PC-3 (cell line): ENCODE measurements at regions not wholly inside any gene's neighbourhood (a gene's known extent, or its start where the extent isn't known, plus 50 kb on each side); places are given as distances from the start of the nearest gene placed in this dataset.

Experiments used
- ATAC-seq: fragments of 200-7000 bp; cut with Tn5 transposase; 2 replicates; pipeline ENCODE4 v1.9.1; 2020; ENCODE audit warnings: mild to moderate bottlenecking, moderate library complexity
- BruUV-seq: library from RNA; stranded (reverse); fragments of 400-500 nt; replicated peaks from 2 replicates; lab custom pipeline; 2021; lab: Mats Ljungman, UMichigan
- CTCF ChIA-PET: fragments of 300-600 bp; sonication (Branson Sonifier 250); formaldehyde crosslinking; loops from one replicate; lab custom pipeline; 2022; ENCODE audit warnings: antibody characterized with exemption; lab: Charles Lee
- POLR2A ChIA-PET: fragments of 300-600 bp; sonication (Branson Sonifier 250); formaldehyde crosslinking; loops from one replicate; lab custom pipeline; 2022; ENCODE audit warnings: antibody characterized with exemption; ENCODE audit not compliant: unreplicated experiment; lab: Charles Lee
- DNase-seq: peaks from one replicate; pipeline ENCODE4 v3.0.0-alpha.2; 2015
- H2AFZ ChIP-seq: fragments of 300-600 bp; sonication (generic); 2 replicates; pipeline ENCODE4 v1.6.0; 2016; ENCODE audit warnings: antibody characterized with exemption, low read length
- H3F3A ChIP-seq: fragments of 300-600 bp; sonication (generic); one replicate; pipeline ENCODE4 v1.6.0; 2017; ENCODE audit warnings: antibody characterized with exemption, low read length, control low read depth, mild to moderate bottlenecking; ENCODE audit not compliant: unreplicated experiment
- H3K27ac ChIP-seq: fragments of 300-600 bp; sonication (generic); 2 replicates; pipeline ENCODE4 v1.5.1; 2016; ENCODE audit warnings: mild to moderate bottlenecking, low read length
- H3K27me3 ChIP-seq: fragments of 300-600 bp; sonication (generic); 2 replicates; pipeline ENCODE4 v1.6.1; 2016; ENCODE audit warnings: low read length, mixed read lengths
- H3K36me3 ChIP-seq: fragments of 300-600 bp; sonication (generic); 2 replicates; pipeline ENCODE4 v1.6.1; 2016; ENCODE audit warnings: low read depth, mixed run types, low read length, mixed read lengths
- H3K4me1 ChIP-seq: fragments of 300-600 bp; sonication (generic); 2 replicates; pipeline ENCODE4 v1.5.1; 2016; ENCODE audit warnings: low read length; ENCODE audit not compliant: insufficient read depth
- H3K4me2 ChIP-seq: fragments of 300-600 bp; sonication (generic); 2 replicates; pipeline ENCODE4 v1.6.0; 2016; ENCODE audit warnings: low read length
- H3K4me3 ChIP-seq: fragments of 300-600 bp; sonication (generic); 2 replicates; pipeline ENCODE4 v1.5.1; 2016; ENCODE audit warnings: mild to moderate bottlenecking, low read length, mixed read lengths
- H3K79me2 ChIP-seq: fragments of 300-600 bp; sonication (generic); 2 replicates; pipeline ENCODE4 v1.6.1; 2017; ENCODE audit warnings: low read length, mixed read lengths
- H3K9ac ChIP-seq: fragments of 300-600 bp; sonication (generic); 2 replicates; pipeline ENCODE4 v1.6.0; 2016; ENCODE audit warnings: mild to moderate bottlenecking, low read length
- H3K9me2 ChIP-seq: fragments of 300-600 bp; sonication (generic); replicated peaks from 2 replicates; pipeline ENCODE4 v1.6.1; 2016; ENCODE audit warnings: mixed run types, low read length, mixed read lengths
- H3K9me3 ChIP-seq: fragments of 300-600 bp; sonication (generic); 2 replicates; pipeline ENCODE4 v1.6.1; 2016; ENCODE audit warnings: low read length, mixed read lengths
- H4K20me1 ChIP-seq: fragments of 300-600 bp; sonication (generic); 2 replicates; pipeline ENCODE4 v1.6.1; 2016; ENCODE audit warnings: low read length, mixed read lengths
- EZH2 ChIP-seq: fragments of 300-600 bp; sonication (generic); IDR thresholded peaks from one replicate; pipeline ENCODE4 v1.6.1; 2017; ENCODE audit warnings: antibody characterized with exemption, mild to moderate bottlenecking, low read length; ENCODE audit not compliant: unreplicated experiment
- EZH2phosphoT487 ChIP-seq: fragments of 300-600 bp; sonication (generic); IDR thresholded peaks from 2 replicates; pipeline ENCODE4 v1.6.1; 2018; ENCODE audit warnings: mild to moderate bottlenecking, antibody characterized with exemption, low read length, borderline replicate concordance
- intact Hi-C: fragments of 100-400 bp; cut with micrococcal nuclease; formaldehyde crosslinking; loops from 2 replicates; pipeline ENCODE4 v1.9.0; 2023
- TF ChIP-seq, protein P1 (sequence below): fragments of 300-600 bp; sonication (generic); conservative IDR thresholded peaks from 2 replicates; pipeline ENCODE4 v1.5.1; 2017; ENCODE audit warnings: antibody characterized with exemption, low read depth, mild to moderate bottlenecking, low read length

DNA sequence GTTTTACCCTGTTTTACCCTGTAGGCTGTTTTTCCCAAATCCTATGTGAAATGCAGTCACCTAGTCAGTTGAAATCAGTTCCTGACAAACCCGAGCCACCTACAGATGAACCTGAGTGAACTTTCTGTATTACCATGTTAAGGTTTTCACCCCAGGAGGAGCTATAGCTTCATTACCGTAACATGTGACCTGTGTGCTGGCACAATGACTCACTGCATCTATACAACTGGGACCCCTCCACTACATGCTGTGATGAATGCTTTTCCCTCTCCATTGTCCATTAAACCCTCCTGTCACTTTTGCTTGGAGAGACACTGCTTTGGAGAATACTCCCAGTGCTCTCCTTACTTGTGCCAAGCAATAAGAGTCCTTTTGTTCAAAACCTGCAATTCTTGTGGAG, 1974.8 kb downstream of the EFNA5 start:
- Histone ChIP-seq H4K20me1 (no peaks in the 10 kb centered on the region), H3K4me1 (no peaks in the 10 kb centered on the region), H3K27me3 (no peaks in the 10 kb centered on the region), H3F3A (no peaks in the 10 kb centered on the region), H3K36me3 (no peaks in the 10 kb centered on the region), H3K9me2 (no peaks in the 10 kb centered on the region), H3K79me2 (no peaks in the 10 kb centered on the region), H2AFZ (no peak overlapping the region), H3K4me2 (no peak overlapping the region), H3K9ac (no peak overlapping the region), H3K27ac (no peak overlapping the region), H3K4me3 (no peak overlapping the region), H3K9me3 (no peaks in the 10 kb centered on the region)
- ATAC-seq (no peak), DNase-seq (no peak)
- no TSS peak for BruUV-seq
- intact Hi-C loops, result no loop called here
- ChIA-PET POLR2A (no interaction called here), CTCF (no interaction called here)
- TF ChIP-seq, protein P1, sequence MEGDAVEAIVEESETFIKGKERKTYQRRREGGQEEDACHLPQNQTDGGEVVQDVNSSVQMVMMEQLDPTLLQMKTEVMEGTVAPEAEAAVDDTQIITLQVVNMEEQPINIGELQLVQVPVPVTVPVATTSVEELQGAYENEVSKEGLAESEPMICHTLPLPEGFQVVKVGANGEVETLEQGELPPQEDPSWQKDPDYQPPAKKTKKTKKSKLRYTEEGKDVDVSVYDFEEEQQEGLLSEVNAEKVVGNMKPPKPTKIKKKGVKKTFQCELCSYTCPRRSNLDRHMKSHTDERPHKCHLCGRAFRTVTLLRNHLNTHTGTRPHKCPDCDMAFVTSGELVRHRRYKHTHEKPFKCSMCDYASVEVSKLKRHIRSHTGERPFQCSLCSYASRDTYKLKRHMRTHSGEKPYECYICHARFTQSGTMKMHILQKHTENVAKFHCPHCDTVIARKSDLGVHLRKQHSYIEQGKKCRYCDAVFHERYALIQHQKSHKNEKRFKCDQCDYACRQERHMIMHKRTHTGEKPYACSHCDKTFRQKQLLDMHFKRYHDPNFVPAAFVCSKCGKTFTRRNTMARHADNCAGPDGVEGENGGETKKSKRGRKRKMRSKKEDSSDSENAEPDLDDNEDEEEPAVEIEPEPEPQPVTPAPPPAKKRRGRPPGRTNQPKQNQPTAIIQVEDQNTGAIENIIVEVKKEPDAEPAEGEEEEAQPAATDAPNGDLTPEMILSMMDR, result no peak
- TF ChIP-seq EZH2, result no peak
- no peak for TF ChIP-seq EZH2phosphoT487

DNA sequence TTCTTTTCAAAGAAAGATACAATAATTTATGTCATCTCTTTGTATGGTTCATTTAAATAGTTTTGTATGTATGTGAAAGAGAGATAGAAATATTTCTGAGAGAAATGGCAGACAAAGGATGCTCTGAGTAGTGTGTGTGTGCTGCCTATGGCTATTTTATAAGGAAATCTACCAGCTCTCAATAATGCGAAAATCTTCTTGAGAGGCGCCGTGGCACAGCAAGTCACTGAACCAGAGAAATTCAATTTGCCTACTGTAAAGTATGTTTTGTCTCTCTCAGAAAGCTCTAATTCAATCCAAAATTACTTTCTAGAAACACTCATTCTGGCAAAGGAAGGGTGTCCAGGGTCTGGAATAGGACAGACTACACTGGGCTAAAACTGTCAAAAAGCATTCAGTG, 1981.1 kb downstream of the EFNA5 start:
- intact Hi-C loops, result no loop called here
- Histone ChIP-seq H3K9me2 (no peaks in the 10 kb centered on the region), H3K4me3 (no peak overlapping the region), H2AFZ (no peak overlapping the region), H3K9me3 (no peaks in the 10 kb centered on the region), H3K36me3 (no peaks in the 10 kb centered on the region), H3K9ac (no peak overlapping the region), H3K27ac (no peak overlapping the region), H3K79me2 (no peaks in the 10 kb centered on the region), H3F3A (no peaks in the 10 kb centered on the region), H4K20me1 (no peaks in the 10 kb centered on the region), H3K27me3 (no peaks in the 10 kb centered on the region), H3K4me2 (no peak overlapping the region), H3K4me1 (no peaks in the 10 kb centered on the region)
- CTCF ChIA-PET, result no interaction called here
- POLR2A ChIA-PET, result no interaction called here
- DNase-seq (no peak), ATAC-seq (no peak)
- no TSS peak for BruUV-seq
- TF ChIP-seq EZH2phosphoT487, result no peak

DNA sequence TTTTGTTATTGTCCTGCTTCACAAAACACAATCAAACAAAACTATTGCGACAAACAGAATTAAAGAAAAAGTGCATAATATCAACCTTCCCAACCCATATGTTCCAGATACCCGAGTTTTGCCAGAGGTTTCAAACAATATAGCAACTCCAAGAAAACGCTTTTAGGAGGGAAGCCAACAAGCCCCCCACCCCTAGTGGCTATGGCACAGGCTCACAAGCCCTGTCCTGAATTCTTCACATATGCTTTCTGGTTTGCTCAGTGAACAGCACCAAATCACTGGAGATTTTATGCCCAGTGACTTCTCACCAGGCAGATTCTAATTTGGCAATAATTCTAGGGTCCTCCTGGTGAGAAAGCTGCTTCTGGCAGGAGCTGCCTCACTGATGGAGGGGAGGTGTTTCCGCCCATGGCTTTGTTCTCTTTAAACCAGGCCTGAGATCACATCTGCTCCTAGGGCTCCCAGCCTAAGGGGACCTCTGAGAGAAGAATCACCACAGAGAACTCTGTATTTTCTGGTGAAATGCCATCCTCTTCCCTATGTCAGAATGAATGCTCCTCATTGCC, 1982.4 kb downstream of the EFNA5 start:
- Histone ChIP-seq H4K20me1 (no peaks in the 10 kb centered on the region), H3K27ac (no peak overlapping the region), H3K9me2 (no peaks in the 10 kb centered on the region), H3F3A (no peaks in the 10 kb centered on the region), H3K4me2 (no peak overlapping the region), H3K4me3 (no peak overlapping the region), H3K36me3 (no peaks in the 10 kb centered on the region), H3K4me1 (no peaks in the 10 kb centered on the region), H3K9me3 (no peaks in the 10 kb centered on the region), H3K79me2 (no peaks in the 10 kb centered on the region), H3K9ac (no peak overlapping the region), H2AFZ (no peak overlapping the region), H3K27me3 (no peaks in the 10 kb centered on the region)
- ATAC-seq (no peak), DNase-seq (no peak)
- TF ChIP-seq EZH2 (no peak), EZH2phosphoT487 (no peak)
- TF ChIP-seq, protein P1, result no peak
- ChIA-PET CTCF (no interaction called here), POLR2A (no interaction called here)
- no TSS peak for BruUV-seq
- intact Hi-C loops, result no loop called here
